Neural crest cell (in vitro differentiated cells): ENCODE measurements at regions not wholly inside any gene's neighbourhood (a gene's known extent, or its start where the extent isn't known, plus 50 kb on each side); places are given as distances from the start of the nearest gene placed in this dataset.
"Not testable (repeated sequence)": the region's sequence is repeated elsewhere in the genome, so short reads cannot be mapped to it uniquely, and the experiment has no call there.

Experiments
- DNase-seq: peaks from one replicate; pipeline ENCODE4 v3.0.0; 2021; ENCODE audit warnings: low read depth, mixed read lengths, low spot score
- H3K27ac Mint-ChIP-seq: one replicate; pipeline ENCODE4 v1.8.0; 2021; ENCODE audit warnings: mild to moderate bottlenecking, mixed read lengths; ENCODE audit not compliant: unreplicated experiment
- H3K27me3 Mint-ChIP-seq: 2 replicates; pipeline ENCODE4 v1.8.0; 2021; ENCODE audit warnings: low read depth, mild to moderate bottlenecking, mixed read lengths
- H3K36me3 Mint-ChIP-seq: 2 replicates; pipeline ENCODE4 v1.8.0; 2021; ENCODE audit warnings: low read depth, mild to moderate bottlenecking, mixed read lengths
- H3K4me1 Mint-ChIP-seq: 2 replicates; pipeline ENCODE4 v1.8.0; 2021; ENCODE audit warnings: mixed read lengths
- H3K4me3 Mint-ChIP-seq: one replicate; pipeline ENCODE4 v1.8.0; 2021; ENCODE audit warnings: mild to moderate bottlenecking, mixed read lengths
- H3K9me3 Mint-ChIP-seq: 2 replicates; pipeline ENCODE4 v1.8.0; 2021; ENCODE audit warnings: mixed read lengths
- CTCF ChIP-seq: fragments of 200-600 bp; sonication (generic); conservative IDR thresholded peaks from 2 replicates; pipeline ENCODE4 v1.5.0; 2021; ENCODE audit warnings: antibody characterized with exemption, mild to moderate bottlenecking

GRCh38 chr18:46179306-46179705 is 75.1 kb downstream of the HAUS1 start:
- no peak for TF ChIP-seq CTCF
- Mint-ChIP-seq H3K9me3 (no peaks in the 10 kb centered on the region), H3K27ac (no peak overlapping the region), H3K36me3 (peaks cover 2% of the 10 kb centered on the region), H3K4me1 (peaks cover 21% of the 10 kb centered on the region), H3K27me3 (no peaks in the 10 kb centered on the region), H3K4me3 (no peak overlapping the region)
- DNase-seq: no peak

GRCh38 chr18:46182633-46183358 is 78.6 kb downstream of the HAUS1 start:
- no peak for TF ChIP-seq CTCF
- H3K4me3 Mint-ChIP-seq: no peak overlapping the region

GRCh38 chr18:46184296-46184695 is 80.1 kb downstream of the HAUS1 start:
- DNase-seq, H3K4me1 Mint-ChIP-seq, H3K27me3 Mint-ChIP-seq, H3K27ac Mint-ChIP-seq, H3K4me3 Mint-ChIP-seq, H3K36me3 Mint-ChIP-seq, H3K9me3 Mint-ChIP-seq: not testable (repeated sequence)

More at GRCh38 chr18:46182633-46183358, 78.6 kb downstream of the HAUS1 start:
- no peaks in the 10 kb centered on the region for H3K36me3 Mint-ChIP-seq
- DNase-seq: no peak
- H3K27ac Mint-ChIP-seq: no peak overlapping the region
- no peaks in the 10 kb centered on the region for H3K27me3 Mint-ChIP-seq
- H3K4me1 Mint-ChIP-seq: no peaks in the 10 kb centered on the region
- H3K9me3 Mint-ChIP-seq: no peaks in the 10 kb centered on the region

- Mint-ChIP-seq H3K36me3 (no peaks in the 10 kb centered on the region), H3K4me3 (no peak overlapping the region), H3K4me1 (no peaks in the 10 kb centered on the region), H3K9me3 (no peaks in the 10 kb centered on the region), H3K27ac (no peak overlapping the region), H3K27me3 (no peaks in the 10 kb centered on the region)
- no peak for TF ChIP-seq CTCF
- no peak for DNase-seq
Measured at GRCh38 chr18:46184727-46185126, 80.5 kb downstream of the HAUS1 start.

GRCh38 chr18:46190667-46191066 is 86.5 kb downstream of the HAUS1 start:
- Mint-ChIP-seq H3K27ac (no peak overlapping the region), H3K36me3 (no peaks in the 10 kb centered on the region), H3K4me1 (no peaks in the 10 kb centered on the region), H3K9me3 (no peaks in the 10 kb centered on the region), H3K4me3 (no peak overlapping the region), H3K27me3 (no peaks in the 10 kb centered on the region)
- no peak for TF ChIP-seq CTCF
- DNase-seq: no peak

GRCh38 chr18:46196627-46197243 is 92.5 kb downstream of the HAUS1 start:
- no peak for TF ChIP-seq CTCF
- no peaks in the 10 kb centered on the region for H3K36me3 Mint-ChIP-seq
- H3K9me3 Mint-ChIP-seq: no peaks in the 10 kb centered on the region
- H3K4me3 Mint-ChIP-seq: no peak overlapping the region
- no peaks in the 10 kb centered on the region for H3K27me3 Mint-ChIP-seq
- H3K27ac Mint-ChIP-seq: no peak overlapping the region
- H3K4me1 Mint-ChIP-seq: no peaks in the 10 kb centered on the region
- DNase-seq: no peak
